ENCODE measurements at regions not wholly inside any gene's neighbourhood (a gene's known extent, or its start where the extent isn't known, plus 50 kb on each side); places are given as distances from the start of the nearest gene placed in this dataset.
"Not testable (repeated sequence)": the region's sequence is repeated elsewhere in the genome, so short reads cannot be mapped to it uniquely, and the experiment has no call there.

DNA sequence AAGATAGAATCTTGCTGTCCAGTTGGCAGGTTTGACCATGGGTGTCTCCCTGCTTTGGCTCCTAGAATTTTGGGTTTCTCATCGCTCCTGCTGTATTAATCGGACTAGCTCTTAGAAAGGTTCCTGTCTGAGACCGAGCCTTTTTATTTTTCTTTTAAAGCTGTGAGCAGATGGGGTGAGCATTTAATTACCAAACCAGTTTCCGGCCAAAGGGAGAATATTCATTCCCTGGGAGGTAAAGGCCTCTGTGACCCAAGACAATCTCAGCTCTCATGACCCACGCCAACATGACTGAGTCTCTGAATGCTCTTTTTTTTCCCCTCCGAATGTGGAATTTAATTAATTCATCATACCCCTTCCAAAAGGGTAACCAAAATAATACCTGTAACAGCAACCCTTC is 464.7 kb upstream of the TMEM132C start:
- H3K27ac ChIP-seq, result no peak overlapping the region

DNA sequence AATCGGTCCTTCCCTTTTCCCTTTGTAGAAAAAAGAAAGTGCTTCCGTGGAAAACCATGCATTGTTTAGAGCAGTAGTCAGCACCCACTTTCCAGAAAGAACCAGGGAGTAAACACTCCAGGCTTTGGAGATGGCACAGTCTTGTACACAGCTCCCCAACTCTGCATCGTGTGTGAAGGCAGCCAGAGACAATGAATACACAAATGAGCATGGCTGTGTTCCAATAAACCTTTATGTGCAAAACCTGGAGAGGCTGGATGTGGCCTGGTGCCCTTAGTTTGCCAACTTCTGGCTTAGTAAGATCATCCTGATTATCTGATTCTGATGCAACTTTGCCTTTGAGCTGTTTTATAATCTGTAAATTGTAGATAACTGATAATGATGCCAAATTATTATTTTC is 463.4 kb upstream of the TMEM132C start:
- DNase-seq (ENCODE audit: low read depth, low spot score), result no peak
- no peak overlapping the region for H3K27ac ChIP-seq

More for the DNA sequence above, 464.7 kb upstream of the TMEM132C start:
- no peak for DNase-seq (ENCODE audit: low read depth, low spot score)

DNA sequence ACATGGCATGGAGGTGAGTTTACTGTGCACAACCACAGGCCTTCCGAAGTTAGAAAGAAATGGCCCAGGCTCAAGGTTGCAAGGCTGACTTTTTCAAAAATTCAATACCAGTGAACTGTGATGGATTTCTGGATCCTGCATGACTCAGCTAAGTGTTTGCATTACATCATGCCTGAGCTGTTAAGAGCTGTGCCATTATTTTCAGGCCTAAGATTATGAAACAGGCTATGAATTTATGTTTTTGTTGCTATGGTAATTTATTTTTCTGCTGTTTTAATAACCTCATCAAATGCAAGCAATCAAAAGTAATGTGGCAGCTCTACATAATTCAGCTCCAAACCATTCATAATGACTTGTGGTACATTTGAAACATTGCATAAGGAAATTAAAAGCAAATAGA is 457.7 kb upstream of the TMEM132C start:
- DNase-seq (ENCODE audit: low read depth, low spot score), result no peak
- H3K27ac ChIP-seq, result no peak overlapping the region

DNA sequence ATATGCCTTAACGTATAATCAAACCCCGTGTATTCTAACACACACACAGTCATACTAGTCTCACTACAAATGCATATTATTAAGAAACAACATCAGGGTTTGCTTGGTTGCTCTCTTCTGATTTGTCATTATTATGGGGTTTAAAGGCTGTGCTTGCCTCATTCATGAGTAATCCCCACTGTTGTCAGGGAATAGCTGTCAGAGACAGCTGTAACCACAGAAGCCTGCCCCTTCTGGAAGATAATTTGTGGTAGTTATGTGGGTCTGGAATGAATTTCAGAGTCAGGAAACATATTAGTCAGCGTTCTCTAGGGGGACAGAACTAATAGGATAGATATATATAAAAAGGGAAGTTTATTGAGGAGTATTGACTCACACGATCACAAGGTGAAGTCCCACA is 456.9 kb upstream of the TMEM132C start:
- DNase-seq (ENCODE audit: low read depth, low spot score), result no peak
- no peak overlapping the region for H3K27ac ChIP-seq

DNA sequence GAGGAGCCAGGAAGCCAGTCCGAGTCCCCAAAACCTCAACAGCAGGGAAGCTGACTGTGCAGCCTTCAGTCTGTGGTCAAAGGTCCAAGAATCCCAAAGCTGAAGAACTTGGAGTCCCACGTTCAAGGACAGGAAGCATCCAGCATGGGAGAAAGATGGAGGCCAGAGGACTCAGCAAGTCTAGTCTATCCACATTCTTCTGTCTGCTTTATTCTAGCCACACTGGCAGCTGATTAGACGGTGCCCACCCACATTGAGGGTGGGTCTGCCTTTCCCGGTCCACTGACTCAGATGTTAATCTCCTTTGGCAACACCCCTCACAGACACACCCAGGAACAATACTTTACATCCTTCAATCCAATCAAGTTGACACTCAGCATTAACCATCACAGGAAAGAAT is 456.5 kb upstream of the TMEM132C start:
- not testable (repeated sequence) for H3K27ac ChIP-seq; DNase-seq (ENCODE audit: low read depth, low spot score)

DNA sequence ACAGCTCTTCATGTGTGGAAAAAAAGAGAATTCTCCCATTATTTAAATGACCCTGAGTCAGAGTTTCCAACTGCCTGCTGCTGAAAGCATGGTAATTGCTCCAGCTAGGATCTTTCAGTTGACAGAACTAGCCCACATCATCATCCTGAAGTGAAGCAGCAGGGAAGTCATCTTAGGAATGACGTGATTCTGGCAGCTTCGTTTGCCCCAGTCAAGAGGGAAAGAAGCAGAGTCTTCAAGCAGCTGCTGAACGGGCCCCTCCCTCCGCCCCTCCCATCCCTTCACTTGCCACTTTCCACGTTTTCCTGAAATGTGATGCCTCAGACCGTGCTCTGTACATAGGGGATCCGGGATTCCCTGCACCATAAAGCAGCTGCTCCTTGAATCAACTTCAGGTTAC is 455.0 kb upstream of the TMEM132C start:
- no peak for DNase-seq (ENCODE audit: low read depth, low spot score)
- H3K27ac ChIP-seq, result no peak overlapping the region

DNA sequence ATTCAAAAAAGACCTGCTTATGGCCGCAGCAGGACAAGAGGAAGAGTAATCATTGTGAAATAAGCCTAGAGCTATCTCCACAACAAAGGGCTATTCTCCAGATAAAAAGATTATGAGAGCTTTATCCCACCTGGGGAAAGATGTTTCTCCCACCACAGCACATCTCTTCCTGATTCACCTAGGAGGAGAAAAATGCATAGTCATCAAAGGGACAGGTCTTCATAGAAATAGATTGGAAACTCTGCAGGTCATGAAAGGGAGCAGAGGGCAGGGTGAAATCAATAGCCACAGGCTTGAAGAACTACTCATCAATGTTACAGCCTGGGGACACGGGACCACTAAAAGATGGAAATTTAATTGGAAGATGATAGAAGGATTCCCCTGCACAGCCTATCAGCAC is 453.8 kb upstream of the TMEM132C start:
- DNase-seq (ENCODE audit: low read depth, low spot score), result no peak
- no peak overlapping the region for H3K27ac ChIP-seq

DNA sequence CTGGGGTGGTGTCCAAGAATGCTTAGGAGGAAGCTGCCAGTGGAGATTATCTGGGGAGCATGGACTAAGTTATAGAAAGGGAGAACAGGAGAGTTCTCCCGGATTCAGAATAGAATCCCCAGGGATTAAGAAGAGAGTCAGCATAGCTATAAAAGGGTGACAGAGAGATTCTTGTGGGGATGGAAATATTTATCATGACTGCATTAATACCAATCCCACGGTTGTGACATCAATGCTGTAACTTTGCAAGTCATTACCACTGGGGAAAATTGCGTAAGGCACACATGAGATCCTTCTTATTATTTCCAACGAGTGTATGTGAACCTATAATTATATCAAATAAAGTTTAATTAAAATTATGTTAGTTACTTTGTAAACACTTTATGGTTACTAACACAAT is 447.9 kb upstream of the TMEM132C start:
- DNase-seq (ENCODE audit: low read depth, low spot score), result no peak

DNA sequence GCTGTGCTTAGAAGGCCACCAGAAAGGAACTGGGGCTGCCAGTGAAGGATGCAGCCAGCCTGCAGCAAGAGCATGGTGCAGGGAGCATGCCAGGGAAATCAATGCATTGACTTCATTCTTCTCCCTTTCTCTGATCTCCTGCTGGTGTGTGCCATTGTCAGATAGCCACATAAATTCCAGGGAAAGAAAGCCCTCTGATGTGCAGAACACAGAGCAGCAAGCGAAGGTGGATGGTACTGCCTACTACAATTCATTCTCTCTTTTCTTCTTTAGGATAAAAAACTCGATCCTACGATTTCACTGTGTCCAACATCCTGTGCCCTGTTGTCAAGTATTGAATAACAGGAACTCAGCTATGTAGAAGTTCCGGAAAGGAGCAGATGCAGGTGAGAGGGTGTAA is 446.7 kb upstream of the TMEM132C start:
- no peak for DNase-seq (ENCODE audit: low read depth, low spot score)
- H3K27ac ChIP-seq, result no peak overlapping the region

More for the DNA sequence above, 447.9 kb upstream of the TMEM132C start:
- H3K27ac ChIP-seq, result no peak overlapping the region

DNA sequence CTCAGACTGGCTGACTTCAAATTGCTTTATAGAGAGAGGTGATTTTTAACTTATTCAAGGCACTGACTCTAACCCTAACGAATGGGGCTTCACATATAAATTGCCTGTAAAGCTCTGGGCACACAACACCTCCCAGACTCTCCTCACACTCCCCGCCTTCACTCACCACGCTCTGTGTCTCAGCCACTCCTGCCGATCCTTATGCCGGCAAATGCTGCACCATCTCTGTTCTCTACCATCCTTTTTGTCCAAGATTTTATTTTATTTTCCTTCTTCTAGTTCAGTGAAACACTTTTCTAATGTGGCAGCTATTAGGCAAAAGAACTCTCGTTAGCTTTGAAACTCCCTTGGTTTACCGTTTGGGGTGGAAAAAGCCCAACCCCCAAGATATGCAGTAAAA is 446.1 kb upstream of the TMEM132C start:
- no peak overlapping the region for H3K27ac ChIP-seq
- no peak for DNase-seq (ENCODE audit: low read depth, low spot score)

DNA sequence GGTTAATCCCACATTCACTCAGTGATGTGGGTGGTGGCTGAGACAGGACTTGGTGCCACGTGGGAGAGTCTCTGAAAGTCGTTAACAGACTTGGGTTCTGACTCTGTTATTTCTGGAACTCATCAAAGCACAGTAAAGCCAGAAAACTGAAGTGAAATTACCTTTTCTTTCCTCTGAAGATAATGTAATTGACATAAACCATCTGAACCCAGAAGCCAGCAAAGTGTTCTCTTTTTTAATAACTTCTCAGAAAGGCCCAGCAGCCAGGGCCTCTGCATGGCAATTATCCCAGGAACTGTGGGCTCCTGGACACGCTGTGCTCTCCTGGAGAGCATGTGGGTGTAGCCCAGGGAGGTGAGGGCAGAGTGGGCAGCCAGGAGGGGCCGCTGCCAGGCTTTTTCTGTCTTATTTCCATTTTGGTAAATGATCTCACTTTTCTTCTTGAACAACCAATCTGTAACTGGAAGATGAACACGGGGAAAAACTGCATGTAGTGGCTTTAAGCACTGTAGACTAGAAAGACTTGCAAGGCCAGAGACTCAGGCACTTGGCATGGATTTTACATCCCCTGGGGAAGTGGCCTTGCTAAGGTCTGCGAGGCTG is 444.1 kb upstream of the TMEM132C start:
- DNase-seq (ENCODE audit: low read depth, low spot score), result no peak
- no peak overlapping the region for H3K27ac ChIP-seq

DNA sequence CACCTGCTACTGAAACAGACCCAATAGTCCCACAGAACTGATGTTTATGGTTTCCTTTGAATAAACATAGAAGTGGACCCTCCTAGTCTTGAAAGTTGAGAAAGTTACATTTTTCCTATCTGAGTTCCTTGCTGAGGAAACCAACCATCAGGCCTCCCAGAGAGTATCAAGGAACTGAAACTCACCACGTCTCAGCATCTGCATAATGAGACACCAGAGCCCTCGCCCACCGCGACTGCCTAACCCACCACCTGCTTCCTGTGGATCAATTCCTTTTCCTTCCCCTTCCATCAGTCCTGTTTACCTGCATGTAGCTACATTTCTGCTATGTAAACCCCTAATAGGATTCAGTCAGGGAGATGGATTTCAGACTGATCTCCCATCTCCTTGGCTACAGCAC is 443.2 kb upstream of the TMEM132C start:
- H3K27ac ChIP-seq, result no peak overlapping the region
- DNase-seq (ENCODE audit: low read depth, low spot score), result no peak

DNA sequence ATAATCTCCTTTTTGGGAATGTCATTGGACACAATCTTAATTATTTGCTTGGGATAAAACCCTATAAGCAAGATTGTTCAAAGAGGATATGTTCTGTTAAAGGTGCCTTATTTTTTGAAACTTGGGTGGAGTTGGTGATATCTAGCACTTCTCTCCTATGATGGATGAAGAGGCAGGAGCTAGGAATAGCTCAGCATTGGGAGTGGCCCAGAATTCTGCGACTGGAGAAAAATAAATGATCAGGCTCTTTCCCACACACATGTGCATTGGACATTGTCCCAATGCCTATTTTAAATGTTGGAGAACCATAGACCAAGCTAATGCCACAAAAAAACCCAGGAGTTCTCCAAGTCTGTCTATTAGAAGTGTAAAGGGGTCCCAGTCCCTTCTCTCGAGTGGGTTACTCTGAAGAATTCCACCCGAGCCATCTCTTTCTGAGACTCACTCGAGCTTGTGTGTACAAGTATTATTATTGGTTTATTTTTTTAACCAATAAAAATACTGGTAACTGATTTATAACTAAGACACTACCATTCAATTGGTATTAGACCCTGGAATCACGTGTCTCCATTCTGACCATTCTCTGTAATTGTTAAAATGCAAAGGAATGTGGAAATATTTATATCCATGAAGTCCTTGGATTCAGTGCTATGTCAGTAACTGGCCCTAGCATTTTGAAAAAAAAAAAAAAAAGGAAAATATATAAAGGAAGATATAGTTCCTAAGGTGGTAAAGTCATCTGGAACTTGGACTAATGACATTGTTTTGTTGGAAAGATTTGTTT is 437.5 kb upstream of the TMEM132C start:
- DNase-seq (ENCODE audit: low read depth, low spot score), result no peak

DNA sequence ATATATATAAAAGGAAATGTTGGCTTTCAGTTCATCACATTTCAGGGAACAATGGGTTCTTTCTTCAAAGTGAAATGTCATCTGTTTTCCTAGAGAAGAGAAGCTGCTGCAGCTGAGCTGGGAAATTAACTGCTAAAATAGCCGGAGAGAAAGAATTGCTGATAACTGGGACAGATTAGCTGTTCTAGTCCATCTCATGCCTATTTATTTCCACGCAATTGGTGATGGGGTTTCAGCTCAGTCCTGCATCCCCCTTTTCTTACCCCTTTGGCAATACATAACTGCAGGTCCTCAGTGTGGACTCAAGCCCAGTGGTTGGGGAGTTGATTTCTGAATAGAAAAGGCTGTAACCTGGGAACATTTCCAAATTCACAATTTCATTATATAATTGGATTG is 436.9 kb upstream of the TMEM132C start:
- H3K27ac ChIP-seq, result no peak overlapping the region
- no peak for DNase-seq (ENCODE audit: low read depth, low spot score)

More for the DNA sequence above, 437.5 kb upstream of the TMEM132C start:
- no peak overlapping the region for H3K27ac ChIP-seq

DNA sequence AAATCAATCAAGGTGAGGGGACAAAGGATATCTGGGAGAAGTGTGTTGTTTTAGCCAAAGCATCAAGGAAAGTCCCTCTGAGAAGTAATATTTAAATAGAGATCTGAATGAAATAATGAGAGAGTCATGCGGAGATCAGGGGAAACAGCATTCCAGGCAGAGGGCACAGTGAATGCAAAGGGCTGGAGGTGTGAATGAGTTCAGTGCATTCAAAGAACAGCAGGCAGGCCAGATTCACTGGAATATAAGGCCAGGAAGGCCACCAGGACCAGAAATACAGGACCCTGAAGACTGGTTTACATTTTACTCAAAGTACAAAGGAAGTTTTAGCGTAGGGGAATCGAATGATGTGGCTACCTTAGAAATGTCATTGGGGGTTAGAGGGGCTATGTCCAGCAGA is 436.2 kb upstream of the TMEM132C start:
- DNase-seq (ENCODE audit: low read depth, low spot score), result no peak
- H3K27ac ChIP-seq, result no peak overlapping the region

DNA sequence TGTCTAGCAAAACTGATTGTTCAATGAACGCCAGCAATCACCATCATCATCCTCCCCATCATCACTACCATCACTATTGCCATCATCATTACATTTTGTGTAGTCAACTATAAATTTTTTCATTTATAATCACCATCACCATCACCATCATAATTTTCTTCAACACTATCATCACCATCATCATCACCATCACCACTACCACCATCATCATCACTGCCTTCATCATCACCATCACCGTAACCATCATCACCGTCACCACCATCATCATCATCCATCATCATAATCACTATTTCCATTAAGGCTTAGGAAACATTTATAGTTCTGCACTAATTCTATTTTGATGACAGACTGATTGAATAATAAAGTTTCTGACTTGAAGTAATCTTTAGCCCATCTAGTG is 434.8 kb upstream of the TMEM132C start:
- no peak overlapping the region for H3K27ac ChIP-seq
- no peak for DNase-seq (ENCODE audit: low read depth, low spot score)

DNA sequence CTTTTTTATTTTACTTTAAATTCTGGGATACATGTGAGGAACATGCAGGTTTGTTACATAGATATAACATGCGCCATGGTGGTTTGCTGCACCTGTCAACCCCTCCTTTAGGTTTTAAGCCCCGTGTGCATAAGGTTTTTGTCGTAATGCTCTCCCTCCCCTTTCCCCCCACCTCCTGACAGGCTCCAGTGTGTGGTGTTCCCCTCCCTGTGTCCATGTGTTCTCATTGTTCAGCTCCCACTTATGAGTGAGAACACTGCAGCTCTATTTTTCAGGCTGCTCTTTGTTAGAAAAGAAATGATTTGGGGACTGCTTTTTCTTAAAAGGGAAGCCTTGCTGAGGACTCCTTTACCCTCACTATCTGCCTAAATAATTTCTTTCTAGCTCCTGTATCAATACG is 430.2 kb upstream of the TMEM132C start:
- not testable (repeated sequence) for H3K27ac ChIP-seq

DNA sequence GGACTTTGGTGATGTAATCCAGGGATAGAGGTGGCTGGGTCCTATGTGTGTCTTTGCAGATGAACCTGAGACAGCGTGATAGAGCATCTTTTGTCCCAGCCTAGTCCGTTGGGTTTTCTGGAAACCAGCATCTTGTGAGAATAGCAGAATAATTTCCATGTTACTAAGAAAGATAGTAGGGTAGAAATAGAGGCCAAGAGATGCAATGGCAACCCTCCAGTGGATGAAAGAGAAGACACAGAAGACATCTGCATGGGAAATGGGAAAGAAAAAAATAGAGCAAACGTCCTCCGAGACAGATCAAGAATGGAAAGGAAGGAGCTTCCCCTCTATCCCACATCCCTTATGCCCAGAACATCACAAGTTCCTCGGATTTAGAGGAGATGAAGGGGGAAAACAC is 409.3 kb upstream of the TMEM132C start:
- H3K27ac ChIP-seq, result no peak overlapping the region
- DNase-seq (ENCODE audit: low read depth, low spot score), result no peak

More for the DNA sequence above, 430.2 kb upstream of the TMEM132C start:
- not testable (repeated sequence) for DNase-seq (ENCODE audit: low read depth, low spot score)

DNA sequence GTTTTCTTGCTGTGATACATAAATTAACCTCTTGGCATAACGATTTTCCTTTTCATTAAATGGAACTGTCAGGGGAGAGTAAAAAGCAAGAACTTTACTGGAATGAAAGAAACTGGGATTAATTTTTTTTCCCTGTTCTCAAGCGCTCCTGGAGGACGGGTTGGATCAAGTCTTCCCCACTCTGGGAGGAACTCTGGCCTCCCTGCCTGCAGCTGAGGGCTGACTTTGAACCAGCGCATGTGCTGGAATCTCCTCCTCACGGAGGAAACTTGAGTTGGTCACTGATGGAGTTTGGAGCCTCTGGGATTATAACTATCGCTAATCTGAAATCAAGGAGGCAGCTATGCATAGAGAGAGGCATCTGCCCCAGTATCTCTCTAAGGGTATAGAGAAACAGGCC is 406.4 kb upstream of the TMEM132C start:
- DNase-seq (ENCODE audit: low read depth, low spot score), result no peak
- H3K27ac ChIP-seq, result no peak overlapping the region

DNA sequence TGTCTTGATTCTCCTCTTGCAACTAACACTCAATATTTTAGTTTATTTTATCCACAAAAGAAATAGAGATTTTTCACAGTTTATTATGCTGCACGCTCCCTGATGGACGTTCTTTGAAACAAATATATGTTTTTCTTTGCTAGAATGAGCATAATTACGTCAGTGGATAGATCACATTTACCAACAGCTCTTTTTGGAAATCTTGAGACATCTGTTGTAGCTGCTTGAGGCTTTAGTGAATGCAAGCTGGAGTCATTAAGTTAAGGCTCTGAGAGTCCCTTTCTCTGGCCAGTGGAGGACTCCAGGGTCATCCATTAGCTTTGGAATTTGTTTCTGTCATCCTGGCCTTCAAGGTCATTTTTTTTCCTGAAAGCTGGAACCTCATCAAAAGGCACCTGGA is 405.6 kb upstream of the TMEM132C start:
- H3K27ac ChIP-seq, result no peak overlapping the region
- DNase-seq (ENCODE audit: low read depth, low spot score), result no peak

DNA sequence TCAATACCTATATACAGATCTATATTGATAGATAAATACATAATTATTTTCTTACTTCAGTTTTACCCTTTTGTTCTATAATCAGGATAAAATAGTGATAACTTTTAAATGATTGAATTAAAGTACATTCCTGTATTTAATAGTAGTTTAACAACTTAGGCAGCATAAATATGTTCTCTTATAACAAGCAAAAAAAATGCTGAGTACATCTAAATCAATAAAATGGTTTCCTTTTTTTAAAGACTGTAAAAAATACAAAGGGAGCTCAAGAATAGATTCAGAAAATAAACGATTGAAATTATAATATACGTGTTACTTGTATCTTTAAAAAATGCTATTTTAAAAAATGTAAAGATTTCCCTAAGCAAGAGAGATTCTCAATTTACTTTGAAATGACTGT is 393.7 kb upstream of the TMEM132C start:
- no peak for DNase-seq (ENCODE audit: low read depth, low spot score)

More for the DNA sequence above, 393.7 kb upstream of the TMEM132C start:
- H3K27ac ChIP-seq, result no peak overlapping the region
